ENCODE measurements at regions not wholly inside any gene's neighbourhood (a gene's known extent, or its start where the extent isn't known, plus 50 kb on each side); places are given as distances from the start of the nearest gene placed in this dataset.

DNA sequence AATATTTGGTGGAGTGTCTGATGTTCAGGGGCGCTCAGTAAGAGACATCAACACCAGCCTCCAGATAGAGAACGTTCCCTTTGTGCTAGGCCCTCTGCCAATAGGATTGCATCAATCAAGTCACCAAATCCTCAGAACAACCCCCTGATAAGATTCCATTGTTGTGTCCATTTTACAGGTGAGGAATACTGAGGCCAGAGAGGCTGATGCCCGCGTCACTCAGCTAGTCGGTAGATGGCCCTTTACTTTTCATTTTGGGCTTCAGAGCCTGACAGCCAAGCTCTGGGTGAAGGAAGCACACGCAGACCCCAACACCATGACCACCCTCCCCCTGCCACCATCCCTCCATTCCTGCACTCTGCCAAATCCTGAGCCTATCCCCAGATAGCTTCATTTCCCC is 406.2 kb downstream of the PTPRU start:
- Mint-ChIP-seq H3K36me3 (ENCODE audit: low read depth, unreplicated experiment) (no peaks in the 10 kb centered on the region), H3K9me3 (ENCODE audit: unreplicated experiment) (no peaks in the 10 kb centered on the region), H3K27me3 (ENCODE audit: unreplicated experiment) (no peaks in the 10 kb centered on the region), H3K27ac (ENCODE audit: unreplicated experiment) (no peak overlapping the region), H3K4me1 (ENCODE audit: unreplicated experiment) (peaks cover 3% of the 10 kb centered on the region), H3K4me3 (ENCODE audit: unreplicated experiment) (no peak overlapping the region)
- TF ChIP-seq, protein P1, sequence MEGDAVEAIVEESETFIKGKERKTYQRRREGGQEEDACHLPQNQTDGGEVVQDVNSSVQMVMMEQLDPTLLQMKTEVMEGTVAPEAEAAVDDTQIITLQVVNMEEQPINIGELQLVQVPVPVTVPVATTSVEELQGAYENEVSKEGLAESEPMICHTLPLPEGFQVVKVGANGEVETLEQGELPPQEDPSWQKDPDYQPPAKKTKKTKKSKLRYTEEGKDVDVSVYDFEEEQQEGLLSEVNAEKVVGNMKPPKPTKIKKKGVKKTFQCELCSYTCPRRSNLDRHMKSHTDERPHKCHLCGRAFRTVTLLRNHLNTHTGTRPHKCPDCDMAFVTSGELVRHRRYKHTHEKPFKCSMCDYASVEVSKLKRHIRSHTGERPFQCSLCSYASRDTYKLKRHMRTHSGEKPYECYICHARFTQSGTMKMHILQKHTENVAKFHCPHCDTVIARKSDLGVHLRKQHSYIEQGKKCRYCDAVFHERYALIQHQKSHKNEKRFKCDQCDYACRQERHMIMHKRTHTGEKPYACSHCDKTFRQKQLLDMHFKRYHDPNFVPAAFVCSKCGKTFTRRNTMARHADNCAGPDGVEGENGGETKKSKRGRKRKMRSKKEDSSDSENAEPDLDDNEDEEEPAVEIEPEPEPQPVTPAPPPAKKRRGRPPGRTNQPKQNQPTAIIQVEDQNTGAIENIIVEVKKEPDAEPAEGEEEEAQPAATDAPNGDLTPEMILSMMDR (IDR thresholded peaks at IDR 0.05; ENCODE audit: unreplicated experiment), result no peak
- DNase-seq (ENCODE audit: low spot score), result no peak

DNA sequence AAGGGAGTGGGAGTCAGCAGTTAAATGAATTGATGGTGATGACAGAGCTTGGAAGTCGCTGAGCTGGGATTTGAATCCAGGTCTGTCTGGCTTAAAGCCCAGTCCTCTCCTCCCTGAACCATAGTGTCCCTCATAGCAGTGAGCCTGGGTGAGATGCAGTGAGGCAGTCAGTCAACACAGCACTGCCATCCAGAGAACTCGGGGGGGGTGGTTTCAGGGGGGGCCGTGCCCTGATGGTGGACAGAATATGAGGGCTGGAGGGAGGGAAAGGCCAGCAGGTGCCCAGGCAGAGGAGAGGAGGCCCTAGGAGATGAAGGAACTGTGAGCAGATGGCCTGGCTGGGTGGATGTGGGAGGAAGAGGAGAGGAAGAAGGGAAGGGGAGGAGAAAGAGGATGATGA is 405.6 kb downstream of the PTPRU start:
- H3K4me3 Mint-ChIP-seq (ENCODE audit: unreplicated experiment), result no peak overlapping the region
- TF ChIP-seq, protein P1 (IDR thresholded peaks at IDR 0.05; ENCODE audit: unreplicated experiment), result no peak
- no peak for DNase-seq (ENCODE audit: low spot score)
- H3K36me3 Mint-ChIP-seq (ENCODE audit: low read depth, unreplicated experiment), result no peaks in the 10 kb centered on the region
- no peaks in the 10 kb centered on the region for H3K27me3 Mint-ChIP-seq (ENCODE audit: unreplicated experiment)
- no peak overlapping the region for H3K27ac Mint-ChIP-seq (ENCODE audit: unreplicated experiment)
- H3K9me3 Mint-ChIP-seq (ENCODE audit: unreplicated experiment), result no peaks in the 10 kb centered on the region
- peaks cover 3% of the 10 kb centered on the region for H3K4me1 Mint-ChIP-seq (ENCODE audit: unreplicated experiment)

DNA sequence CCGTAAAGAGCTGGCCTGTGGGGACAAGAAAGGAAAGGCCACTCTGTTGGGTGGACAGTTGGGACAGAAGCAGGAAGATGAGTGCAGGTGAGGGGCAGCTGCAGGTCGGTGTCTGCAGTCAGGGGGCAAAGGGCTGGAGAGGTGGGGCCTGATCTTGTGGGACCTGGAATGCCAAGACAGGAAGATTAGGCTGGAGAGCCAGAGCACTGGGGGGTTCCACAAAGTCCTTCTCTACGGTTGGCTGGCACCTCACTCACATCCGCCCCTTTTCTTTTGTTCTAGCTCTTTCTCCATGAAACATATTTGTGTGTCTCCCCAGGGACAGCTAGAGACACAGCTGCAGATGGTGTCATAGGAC is 404.1 kb downstream of the PTPRU start:
- Mint-ChIP-seq H3K9me3 (ENCODE audit: unreplicated experiment) (no peaks in the 10 kb centered on the region), H3K4me3 (ENCODE audit: unreplicated experiment) (no peak overlapping the region), H3K27ac (ENCODE audit: unreplicated experiment) (no peak overlapping the region), H3K36me3 (ENCODE audit: low read depth, unreplicated experiment) (no peaks in the 10 kb centered on the region), H3K27me3 (ENCODE audit: unreplicated experiment) (no peaks in the 10 kb centered on the region), H3K4me1 (ENCODE audit: unreplicated experiment) (peaks cover 10% of the 10 kb centered on the region)
- TF ChIP-seq, protein P1 (IDR thresholded peaks at IDR 0.05; ENCODE audit: unreplicated experiment), result no peak
- no peak for DNase-seq (ENCODE audit: low spot score)

DNA sequence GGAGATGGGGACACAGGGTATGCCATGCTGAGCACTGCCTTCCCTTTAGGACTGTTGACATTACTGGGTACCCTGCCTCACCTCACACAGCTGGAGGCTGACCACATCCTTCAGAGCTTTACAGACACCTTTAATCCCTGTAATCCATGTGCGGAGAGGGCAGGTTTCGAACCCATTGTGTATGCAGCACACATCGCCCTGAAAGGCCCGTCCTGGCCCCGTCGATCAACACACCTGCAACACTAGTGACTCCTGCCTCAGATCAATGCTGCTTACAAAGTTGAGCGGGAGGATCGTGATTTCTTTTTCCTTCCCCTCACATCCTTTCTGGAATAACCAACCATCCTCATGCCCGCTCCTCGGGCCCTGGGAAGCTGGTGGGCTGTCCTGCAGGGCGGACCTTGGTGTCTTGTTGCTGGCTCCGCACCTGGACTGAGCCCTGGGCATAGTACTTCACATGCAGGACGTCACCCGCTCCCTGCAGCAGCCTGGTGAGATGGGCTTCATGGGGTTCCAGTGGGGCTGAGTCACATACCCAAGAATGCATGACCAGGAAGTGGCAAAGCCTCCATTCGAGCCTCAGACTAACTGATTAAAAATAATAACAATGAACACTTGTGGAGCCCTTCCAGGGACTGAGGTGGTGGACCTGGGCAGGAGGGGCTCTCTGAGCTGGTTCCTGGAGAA is 403.6 kb downstream of the PTPRU start:
- no peaks in the 10 kb centered on the region for H3K36me3 Mint-ChIP-seq (ENCODE audit: low read depth, unreplicated experiment)
- no peak overlapping the region for H3K4me3 Mint-ChIP-seq (ENCODE audit: unreplicated experiment)
- TF ChIP-seq, protein P1 (IDR thresholded peaks at IDR 0.05; ENCODE audit: unreplicated experiment), result no peak
- no peak for DNase-seq (ENCODE audit: low spot score)
- no peaks in the 10 kb centered on the region for H3K27me3 Mint-ChIP-seq (ENCODE audit: unreplicated experiment)
- peaks cover 8% of the 10 kb centered on the region for H3K4me1 Mint-ChIP-seq (ENCODE audit: unreplicated experiment)
- no peaks in the 10 kb centered on the region for H3K9me3 Mint-ChIP-seq (ENCODE audit: unreplicated experiment)
- H3K27ac Mint-ChIP-seq (ENCODE audit: unreplicated experiment), result no peak overlapping the region

DNA sequence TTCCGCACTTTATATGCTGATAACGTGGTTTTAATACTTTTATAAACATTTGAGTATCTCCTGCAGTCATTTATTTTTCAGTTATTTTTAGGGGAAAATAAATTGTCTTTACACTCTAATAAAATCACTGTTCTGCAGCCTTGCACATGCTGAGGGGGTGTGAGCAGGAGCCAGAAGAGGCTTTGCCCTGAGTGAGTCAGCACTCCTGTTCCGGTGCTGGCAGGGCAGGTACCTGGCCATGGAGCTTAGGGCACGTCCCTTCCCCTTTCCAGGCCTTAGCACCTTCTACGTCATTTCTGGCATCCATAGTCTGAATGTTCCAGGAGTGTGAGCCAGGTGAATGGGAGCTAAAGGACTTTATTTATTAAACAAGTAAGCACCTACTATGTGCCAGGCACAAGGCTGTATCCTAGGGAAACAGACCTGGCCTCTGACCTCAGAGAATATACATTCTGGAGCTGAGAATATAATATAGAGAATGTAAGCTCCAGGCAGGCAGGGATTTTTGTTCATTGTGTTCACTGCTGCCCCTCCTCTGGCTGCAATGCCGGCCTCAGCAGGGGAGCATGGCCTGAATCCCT is 402.9 kb downstream of the PTPRU start:
- Mint-ChIP-seq H3K4me1 (ENCODE audit: unreplicated experiment) (peaks cover 8% of the 10 kb centered on the region), H3K27me3 (ENCODE audit: unreplicated experiment) (no peaks in the 10 kb centered on the region), H3K27ac (ENCODE audit: unreplicated experiment) (no peak overlapping the region), H3K9me3 (ENCODE audit: unreplicated experiment) (no peaks in the 10 kb centered on the region), H3K36me3 (ENCODE audit: low read depth, unreplicated experiment) (no peaks in the 10 kb centered on the region), H3K4me3 (ENCODE audit: unreplicated experiment) (no peak overlapping the region)
- TF ChIP-seq, protein P1 (IDR thresholded peaks at IDR 0.05; ENCODE audit: unreplicated experiment), result no peak
- DNase-seq (ENCODE audit: low spot score), result no peak

All from endothelial cell (in vitro differentiated cells).